AG04449 (cell line): ENCODE measurements at regions not wholly inside any gene's neighbourhood (a gene's known extent, or its start where the extent isn't known, plus 50 kb on each side); places are given as distances from the start of the nearest gene placed in this dataset.

ENCODE experiments used
- CTCF ChIA-PET: fragments of 350-600 bp; formaldehyde crosslinking; extraction: SDS; loops from one replicate; lab custom pipeline; 2021; ENCODE audit warnings: antibody characterized with exemption; lab: Yijun Ruan, JAX
- POLR2A ChIA-PET: fragments of 400-600, 350-600 bp; formaldehyde crosslinking; extraction: SDS; loops from one replicate; lab custom pipeline; 2020; ENCODE audit warnings: antibody characterized with exemption, inconsistent platforms; lab: Yijun Ruan, JAX
- DNase-seq: peaks from one replicate; pipeline ENCODE4 v3.0.0-alpha.2; 2010; ENCODE audit warnings: low read depth, low spot score
- H3K4me3 ChIP-seq: 2 replicates; pipeline ENCODE4 v1.5.1; 2011; ENCODE audit warnings: low read depth, mild to moderate bottlenecking, control low read depth, low read length
- CTCF ChIP-seq: IDR thresholded peaks from one replicate; pipeline ENCODE4 v1.5.1; 2011; ENCODE audit warnings: mild to moderate bottlenecking, moderate library complexity, low read length, control low read depth, inconsistent platforms; ENCODE audit not compliant: insufficient read depth; ENCODE audit errors: missing control alignments

- no peak for DNase-seq
- TF ChIP-seq CTCF, result no peak
- ChIA-PET POLR2A (no interaction called here), CTCF (interaction anchor here (1.4 to 1.7 kb wide), 2 partner anchors 10 to 281 kb away, joined by 3 to 5 read pairs; no protein-coding TSS in a partner anchor)
- H3K4me3 ChIP-seq, result no peak overlapping the region
These were observed 105.6 kb upstream of the NAV2 start for GRCh38 chr11:19606856-19607655.

GRCh38 chr11:19605520-19606371, 106.9 kb upstream of the NAV2 start:
- TF ChIP-seq CTCF, result no peak
- peak; percentile 70 for DNase-seq
- ChIA-PET CTCF (interaction anchor here (1.2 to 1.5 kb wide), 2 partner anchors 9 to 41 kb away, joined by 3 to 4 read pairs; no protein-coding TSS in a partner anchor), POLR2A (no interaction called here)
- no peak overlapping the region for H3K4me3 ChIP-seq

- H3K4me3 ChIP-seq, result no peak overlapping the region
- no peak for TF ChIP-seq CTCF
- CTCF ChIA-PET, result interaction anchor here (1.2 to 1.5 kb wide), 2 partner anchors 8 to 41 kb away, joined by 3 to 4 read pairs; no protein-coding TSS in a partner anchor
- DNase-seq, result no peak
- POLR2A ChIA-PET, result no interaction called here
These were observed 107.8 kb upstream of the NAV2 start for GRCh38 chr11:19604679-19605375.

GRCh38 chr11:19603771-19604170, 108.9 kb upstream of the NAV2 start:
- H3K4me3 ChIP-seq, result no peak overlapping the region
- DNase-seq, result no peak
- TF ChIP-seq CTCF, result no peak
- CTCF ChIA-PET, result no interaction called here
- POLR2A ChIA-PET, result no interaction called here

- ChIA-PET POLR2A (no interaction called here), CTCF (no interaction called here)
- DNase-seq, result no peak
These were observed 109.7 kb upstream of the NAV2 start for GRCh38 chr11:19602891-19603290.

More at GRCh38 chr11:19602891-19603290, 109.7 kb upstream of the NAV2 start:
- TF ChIP-seq CTCF, result no peak
- no peak overlapping the region for H3K4me3 ChIP-seq
